ENCODE measurements at regions not wholly inside any gene's neighbourhood (a gene's known extent, or its start where the extent isn't known, plus 50 kb on each side); places are given as distances from the start of the nearest gene placed in this dataset.

DNA sequence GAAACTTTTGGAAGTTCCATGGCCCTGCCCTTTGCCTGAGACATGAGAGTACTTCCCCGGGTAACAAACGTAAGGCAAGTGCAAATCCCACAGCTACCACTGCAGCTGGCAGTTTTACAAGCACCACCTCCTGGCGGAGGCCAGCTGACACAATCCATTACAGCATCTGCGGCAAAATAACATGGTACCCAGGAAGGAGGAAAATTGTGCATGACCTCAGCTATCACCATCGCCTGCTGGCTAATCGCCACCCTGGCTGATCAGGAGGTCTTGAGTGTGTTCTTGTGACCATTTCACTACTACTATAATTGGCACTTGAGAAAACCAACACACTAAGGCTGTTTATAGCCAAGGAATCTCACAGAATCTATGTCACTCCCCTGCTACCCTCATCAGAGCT is 71.7 kb upstream of the SERPINE2 start:
- no peak overlapping the region for H2AFZ ChIP-seq (ENCODE audit: low read length)
- no peaks in the 10 kb centered on the region for H4K20me1 ChIP-seq (ENCODE audit: insufficient read depth, low read length)
- H3K9me3 ChIP-seq (ENCODE audit: low read length) = no peaks in the 10 kb centered on the region
- POLR2A ChIA-PET = no interaction called here
- H3K9me2 ChIP-seq (ENCODE audit: insufficient read depth, low read length) = no peaks in the 10 kb centered on the region
- no peak overlapping the region for H3K4me3 ChIP-seq (ENCODE audit: low read depth, low read length, poor library complexity, severe bottlenecking)
- intact Hi-C loops (cut with micrococcal nuclease; ENCODE audit: unreplicated experiment) = no loop called here
- BruUV-seq (replicated peaks) = no TSS peak
- no peaks in the 10 kb centered on the region for H3K79me2 ChIP-seq (ENCODE audit: insufficient read depth, low read depth, low read length)
- no peak for DNase-seq (ENCODE audit: low spot score)
- TF ChIP-seq EZH2phosphoT487 (IDR thresholded peaks at IDR 0.05; ENCODE audit: borderline replicate concordance, low read depth, low read length) = no peak
- TF ChIP-seq, protein P1, sequence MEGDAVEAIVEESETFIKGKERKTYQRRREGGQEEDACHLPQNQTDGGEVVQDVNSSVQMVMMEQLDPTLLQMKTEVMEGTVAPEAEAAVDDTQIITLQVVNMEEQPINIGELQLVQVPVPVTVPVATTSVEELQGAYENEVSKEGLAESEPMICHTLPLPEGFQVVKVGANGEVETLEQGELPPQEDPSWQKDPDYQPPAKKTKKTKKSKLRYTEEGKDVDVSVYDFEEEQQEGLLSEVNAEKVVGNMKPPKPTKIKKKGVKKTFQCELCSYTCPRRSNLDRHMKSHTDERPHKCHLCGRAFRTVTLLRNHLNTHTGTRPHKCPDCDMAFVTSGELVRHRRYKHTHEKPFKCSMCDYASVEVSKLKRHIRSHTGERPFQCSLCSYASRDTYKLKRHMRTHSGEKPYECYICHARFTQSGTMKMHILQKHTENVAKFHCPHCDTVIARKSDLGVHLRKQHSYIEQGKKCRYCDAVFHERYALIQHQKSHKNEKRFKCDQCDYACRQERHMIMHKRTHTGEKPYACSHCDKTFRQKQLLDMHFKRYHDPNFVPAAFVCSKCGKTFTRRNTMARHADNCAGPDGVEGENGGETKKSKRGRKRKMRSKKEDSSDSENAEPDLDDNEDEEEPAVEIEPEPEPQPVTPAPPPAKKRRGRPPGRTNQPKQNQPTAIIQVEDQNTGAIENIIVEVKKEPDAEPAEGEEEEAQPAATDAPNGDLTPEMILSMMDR (conservative IDR thresholded peaks at IDR 0.05; ENCODE audit: low read length) = no peak
- H3K4me2 ChIP-seq (ENCODE audit: low read length) = no peak overlapping the region
- H3K27ac ChIP-seq (ENCODE audit: low read depth, low read length, poor library complexity, severe bottlenecking) = no peak overlapping the region
- CTCF ChIA-PET (ENCODE audit: unreplicated experiment) = no interaction called here
- H3K4me1 ChIP-seq (ENCODE audit: insufficient read depth, low read length, poor library complexity, severe bottlenecking) = no peaks in the 10 kb centered on the region
- H3K36me3 ChIP-seq (ENCODE audit: insufficient read depth, low read length) = no peaks in the 10 kb centered on the region

DNA sequence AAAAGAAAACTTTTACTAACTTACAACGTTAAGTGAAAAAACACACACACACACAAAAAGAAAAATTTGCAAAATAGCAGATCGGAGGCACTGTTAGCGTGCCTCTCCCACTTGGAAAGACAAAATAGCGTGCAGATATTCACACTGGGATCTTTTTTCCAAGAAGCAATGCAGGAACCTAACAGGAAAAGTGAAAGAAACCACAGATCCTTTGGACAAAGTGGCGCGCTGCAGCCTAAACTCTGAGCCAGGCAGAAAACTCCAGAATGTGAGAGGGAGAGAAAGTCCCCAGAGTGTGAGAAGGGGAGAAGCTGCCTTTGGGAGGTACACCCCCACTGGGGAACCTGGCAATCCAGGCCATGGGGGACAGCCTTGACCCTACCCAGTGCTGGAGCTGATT is 70.7 kb upstream of the SERPINE2 start:
- no peaks in the 10 kb centered on the region for H3K79me2 ChIP-seq (ENCODE audit: insufficient read depth, low read depth, low read length)
- no peak overlapping the region for H3K4me2 ChIP-seq (ENCODE audit: low read length)
- no peak overlapping the region for H3K4me3 ChIP-seq (ENCODE audit: low read depth, low read length, poor library complexity, severe bottlenecking)
- H3K36me3 ChIP-seq (ENCODE audit: insufficient read depth, low read length) = no peaks in the 10 kb centered on the region
- H3K9me2 ChIP-seq (ENCODE audit: insufficient read depth, low read length) = no peaks in the 10 kb centered on the region
- CTCF ChIA-PET (ENCODE audit: unreplicated experiment) = no interaction called here
- H4K20me1 ChIP-seq (ENCODE audit: insufficient read depth, low read length) = no peaks in the 10 kb centered on the region
- no peak overlapping the region for H2AFZ ChIP-seq (ENCODE audit: low read length)
- H3K9me3 ChIP-seq (ENCODE audit: low read length) = no peaks in the 10 kb centered on the region
- TF ChIP-seq, protein P1 (conservative IDR thresholded peaks at IDR 0.05; ENCODE audit: low read length) = no peak
- no peak for TF ChIP-seq EZH2phosphoT487 (IDR thresholded peaks at IDR 0.05; ENCODE audit: borderline replicate concordance, low read depth, low read length)
- intact Hi-C loops (cut with micrococcal nuclease; ENCODE audit: unreplicated experiment) = no loop called here
- H3K4me1 ChIP-seq (ENCODE audit: insufficient read depth, low read length, poor library complexity, severe bottlenecking) = no peaks in the 10 kb centered on the region
- POLR2A ChIA-PET = interaction anchor here (0.6 kb wide), 2 partner anchors 769 to 942 kb away, joined by 3 to 6 read pairs; no protein-coding TSS in a partner anchor
- no peak overlapping the region for H3K27ac ChIP-seq (ENCODE audit: low read depth, low read length, poor library complexity, severe bottlenecking)
- no peak for DNase-seq (ENCODE audit: low spot score)
- BruUV-seq (replicated peaks) = no TSS peak

DNA sequence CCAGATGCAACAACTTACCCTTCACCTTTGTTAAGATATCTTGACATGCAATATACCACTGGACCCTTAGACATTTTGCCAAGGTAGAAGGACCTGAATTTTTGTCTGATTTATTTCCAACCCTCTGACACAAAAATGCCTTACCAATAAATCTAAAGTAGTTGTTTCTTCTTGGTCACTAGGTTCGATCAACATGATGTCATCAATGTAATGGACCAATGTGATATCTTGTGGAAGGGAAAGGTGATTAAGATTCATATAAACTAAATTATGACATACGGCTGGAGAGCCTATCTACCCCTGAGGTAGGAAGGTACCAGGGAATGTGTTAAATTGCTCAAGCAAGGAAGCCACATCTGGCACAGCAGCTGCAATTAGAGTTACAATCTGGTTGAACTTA is 67.7 kb upstream of the SERPINE2 start:
- H3K36me3 ChIP-seq (ENCODE audit: insufficient read depth, low read length) = no peaks in the 10 kb centered on the region
- no TSS peak for BruUV-seq (replicated peaks)

More for the DNA sequence above, 67.7 kb upstream of the SERPINE2 start:
- intact Hi-C loops (cut with micrococcal nuclease; ENCODE audit: unreplicated experiment) = no loop called here
- no peaks in the 10 kb centered on the region for H4K20me1 ChIP-seq (ENCODE audit: insufficient read depth, low read length)
- CTCF ChIA-PET (ENCODE audit: unreplicated experiment) = no interaction called here
- no peaks in the 10 kb centered on the region for H3K79me2 ChIP-seq (ENCODE audit: insufficient read depth, low read depth, low read length)
- no peak overlapping the region for H2AFZ ChIP-seq (ENCODE audit: low read length)
- peaks cover 4% of the 10 kb centered on the region; the same call in 1 of the 2 replicates for H3K9me2 ChIP-seq (ENCODE audit: insufficient read depth, low read length)
- no peaks in the 10 kb centered on the region for H3K4me1 ChIP-seq (ENCODE audit: insufficient read depth, low read length, poor library complexity, severe bottlenecking)
- no peak for TF ChIP-seq EZH2phosphoT487 (IDR thresholded peaks at IDR 0.05; ENCODE audit: borderline replicate concordance, low read depth, low read length)
- TF ChIP-seq, protein P1 (conservative IDR thresholded peaks at IDR 0.05; ENCODE audit: low read length) = no peak
- no peak for DNase-seq (ENCODE audit: low spot score)
- no peaks in the 10 kb centered on the region for H3K9me3 ChIP-seq (ENCODE audit: low read length)
- no peak overlapping the region for H3K27ac ChIP-seq (ENCODE audit: low read depth, low read length, poor library complexity, severe bottlenecking)
- H3K4me2 ChIP-seq (ENCODE audit: low read length) = no peak overlapping the region
- no peak overlapping the region for H3K4me3 ChIP-seq (ENCODE audit: low read depth, low read length, poor library complexity, severe bottlenecking)
- POLR2A ChIA-PET = interaction anchor here (0.7 kb wide), 1 partner anchor 18 kb away, joined by 3 read pairs; no protein-coding TSS in a partner anchor

All from OCI-LY7 (cell line).